ENCODE measurements at regions not wholly inside any gene's neighbourhood (a gene's known extent, or its start where the extent isn't known, plus 50 kb on each side); places are given as distances from the start of the nearest gene placed in this dataset.
"Not testable (repeated sequence)": the region's sequence is repeated elsewhere in the genome, so short reads cannot be mapped to it uniquely, and the experiment has no call there.

DNA sequence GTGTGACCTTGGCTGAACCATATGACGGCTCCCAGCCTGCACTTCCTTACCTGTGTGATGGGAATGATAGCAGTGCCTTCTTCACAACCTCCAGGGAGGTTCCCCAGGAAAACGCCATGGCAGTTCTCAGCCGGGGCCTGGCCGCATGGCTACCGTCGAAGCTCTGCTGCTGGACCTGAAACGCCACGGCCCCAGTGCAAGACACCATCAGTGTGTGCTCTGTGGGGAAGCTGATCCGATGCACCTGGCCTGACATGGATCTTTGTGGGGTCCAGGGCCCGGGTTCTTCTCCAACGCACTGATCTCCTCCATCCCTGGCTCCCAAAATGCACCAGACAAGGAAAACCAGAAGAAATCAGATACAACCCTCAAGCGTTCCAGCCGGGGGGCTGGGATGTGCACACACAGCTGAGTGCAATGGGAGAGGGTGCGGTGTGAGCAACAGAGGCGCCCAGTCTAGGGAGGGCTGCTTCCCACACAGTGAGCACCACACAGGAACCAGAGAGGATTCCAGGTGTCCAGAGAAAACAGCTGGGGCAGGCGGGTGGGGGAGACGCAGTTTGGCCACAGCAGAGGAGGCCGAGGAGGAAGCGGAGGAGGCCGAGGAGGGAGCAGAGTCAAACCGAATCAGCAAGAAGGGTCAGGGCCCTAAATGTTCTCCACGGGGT lies 54.3 kb upstream of the ZNF469 start:
- no peaks in the 10 kb centered on the region for H3K36me3 Mint-ChIP-seq (ENCODE audit: low read depth)
- no peaks in the 10 kb centered on the region for H3K9me3 Mint-ChIP-seq
- CTCF ChIA-PET = no interaction called here
- H3K4me1 Mint-ChIP-seq (ENCODE audit: low read depth) = peaks cover under 1% of the 10 kb centered on the region
- H3K4me3 Mint-ChIP-seq = no peak overlapping the region
- no peak overlapping the region for H3K27ac Mint-ChIP-seq
- intact Hi-C loops (cut with micrococcal nuclease) = no loop called here
- ATAC-seq (no peak), DNase-seq (no peak)
- TF ChIP-seq, protein P1, sequence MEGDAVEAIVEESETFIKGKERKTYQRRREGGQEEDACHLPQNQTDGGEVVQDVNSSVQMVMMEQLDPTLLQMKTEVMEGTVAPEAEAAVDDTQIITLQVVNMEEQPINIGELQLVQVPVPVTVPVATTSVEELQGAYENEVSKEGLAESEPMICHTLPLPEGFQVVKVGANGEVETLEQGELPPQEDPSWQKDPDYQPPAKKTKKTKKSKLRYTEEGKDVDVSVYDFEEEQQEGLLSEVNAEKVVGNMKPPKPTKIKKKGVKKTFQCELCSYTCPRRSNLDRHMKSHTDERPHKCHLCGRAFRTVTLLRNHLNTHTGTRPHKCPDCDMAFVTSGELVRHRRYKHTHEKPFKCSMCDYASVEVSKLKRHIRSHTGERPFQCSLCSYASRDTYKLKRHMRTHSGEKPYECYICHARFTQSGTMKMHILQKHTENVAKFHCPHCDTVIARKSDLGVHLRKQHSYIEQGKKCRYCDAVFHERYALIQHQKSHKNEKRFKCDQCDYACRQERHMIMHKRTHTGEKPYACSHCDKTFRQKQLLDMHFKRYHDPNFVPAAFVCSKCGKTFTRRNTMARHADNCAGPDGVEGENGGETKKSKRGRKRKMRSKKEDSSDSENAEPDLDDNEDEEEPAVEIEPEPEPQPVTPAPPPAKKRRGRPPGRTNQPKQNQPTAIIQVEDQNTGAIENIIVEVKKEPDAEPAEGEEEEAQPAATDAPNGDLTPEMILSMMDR (IDR thresholded peaks at IDR 0.05) = no peak
- POLR2A ChIA-PET = no interaction called here
- no peaks in the 10 kb centered on the region for H3K27me3 Mint-ChIP-seq

GRCh38 chr16:88329726-88330700 lies 52.7 kb upstream of the ZNF469 start:
- Mint-ChIP-seq H3K27ac (no peak overlapping the region), H3K36me3 (ENCODE audit: low read depth) (no peaks in the 10 kb centered on the region), H3K27me3 (peaks cover 6% of the 10 kb centered on the region), H3K4me1 (ENCODE audit: low read depth) (peaks cover 7% of the 10 kb centered on the region), H3K4me3 (no peak overlapping the region), H3K9me3 (no peaks in the 10 kb centered on the region)
- intact Hi-C loops (cut with micrococcal nuclease) = no loop called here
- TF ChIP-seq, protein P1 (IDR thresholded peaks at IDR 0.05) = no peak
- POLR2A ChIA-PET = no interaction called here
- DNase-seq (no peak), ATAC-seq (no peak)
- CTCF ChIA-PET = no interaction called here

DNA sequence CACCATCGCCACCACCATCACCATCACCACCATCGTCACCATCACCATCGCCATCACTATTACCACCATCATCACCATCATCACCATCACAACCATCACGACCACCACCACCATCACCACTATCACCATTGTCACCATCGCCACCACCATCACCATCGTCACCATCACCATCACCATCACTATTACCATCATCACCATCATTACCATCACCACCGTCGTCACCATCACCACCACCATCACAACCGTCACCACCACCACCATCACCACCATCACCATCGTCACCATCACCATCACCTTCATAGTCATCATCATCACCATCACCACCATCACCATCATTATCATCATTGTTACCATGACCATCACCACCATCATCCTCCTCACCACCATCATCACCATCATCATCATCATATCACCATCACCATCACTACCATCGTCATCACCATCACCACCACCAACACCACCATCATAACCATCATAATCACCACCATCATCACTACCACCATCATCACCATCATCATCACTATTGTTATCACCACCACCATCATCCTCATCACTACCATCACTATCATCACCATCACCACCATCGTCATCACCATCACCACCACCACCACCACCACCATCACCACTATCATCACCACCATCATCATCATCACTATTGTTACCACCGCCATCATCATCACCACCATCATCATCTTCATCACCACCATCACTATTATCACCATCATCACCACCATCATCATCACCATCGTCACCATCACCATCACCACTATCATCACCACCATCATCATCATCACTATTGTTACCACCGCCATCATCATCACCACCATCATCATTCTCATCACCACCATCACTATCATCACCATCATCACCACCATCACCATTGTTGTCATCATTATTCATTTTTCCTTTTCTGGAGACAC lies 51.5 kb upstream of the ZNF469 start:
- Mint-ChIP-seq H3K27me3 (peaks cover 6% of the 10 kb centered on the region), H3K4me1 (ENCODE audit: low read depth) (peaks cover 7% of the 10 kb centered on the region), H3K4me3 (no peak overlapping the region), H3K27ac (no peak overlapping the region), H3K36me3 (ENCODE audit: low read depth) (no peaks in the 10 kb centered on the region), H3K9me3 (peaks cover 4% of the 10 kb centered on the region)
- intact Hi-C loops (cut with micrococcal nuclease) = no loop called here
- TF ChIP-seq, protein P1 (IDR thresholded peaks at IDR 0.05) = no peak
- POLR2A ChIA-PET = no interaction called here
- no peak for DNase-seq
- no peak for ATAC-seq
- CTCF ChIA-PET = no interaction called here

GRCh38 chr16:88331989-88332920 lies 50.5 kb upstream of the ZNF469 start:
- POLR2A ChIA-PET = no interaction called here
- peaks cover 7% of the 10 kb centered on the region for H3K4me1 Mint-ChIP-seq (ENCODE audit: low read depth)

GRCh38 chr16:88332921-88333825 lies 49.6 kb upstream of the ZNF469 start:
- H3K9me3 Mint-ChIP-seq; H3K27ac Mint-ChIP-seq; POLR2A ChIA-PET; H3K27me3 Mint-ChIP-seq; CTCF ChIA-PET; intact Hi-C loops (cut with micrococcal nuclease); H3K4me3 Mint-ChIP-seq; ATAC-seq; H3K4me1 Mint-ChIP-seq (ENCODE audit: low read depth); H3K36me3 Mint-ChIP-seq (ENCODE audit: low read depth): not testable (repeated sequence)
- DNase-seq = peak; percentile 26

More at GRCh38 chr16:88331989-88332920, 50.5 kb upstream of the ZNF469 start:
- Mint-ChIP-seq H3K27ac (no peak overlapping the region), H3K27me3 (peaks cover 6% of the 10 kb centered on the region), H3K4me3 (no peak overlapping the region), H3K36me3 (ENCODE audit: low read depth) (no peaks in the 10 kb centered on the region), H3K9me3 (peaks cover 9% of the 10 kb centered on the region)
- ATAC-seq (no peak), DNase-seq (no peak)
- TF ChIP-seq, protein P1 (IDR thresholded peaks at IDR 0.05) = no peak
- intact Hi-C loops (cut with micrococcal nuclease) = no loop called here
- CTCF ChIA-PET = no interaction called here

Data from activated CD8-positive, alpha-beta T cell treated with anti-CD3 and anti-CD28 coated beads for 36 hours (primary cell).